T-cell (primary cell): ENCODE measurements at regions not wholly inside any gene's neighbourhood (a gene's known extent, or its start where the extent isn't known, plus 50 kb on each side); places are given as distances from the start of the nearest gene placed in this dataset.

Experiments used
- ATAC-seq, 4 experiments: fragments of 200-7000 bp in 3 of 4; fragments of 150-1000 bp in 1 of 4; cut with Tn5 transposase; replicated peaks in 1 of 4; 1 replicate in 3 of 4; 2 replicates in 1 of 4; pipeline ENCODE4 v1.10.0; 2021; ENCODE audit warnings: moderate library complexity in 3 of 4, mild to moderate bottlenecking in 2 of 4, moderate number of reproducible peaks in 1 of 4
- CTCF ChIA-PET, 2 donors: fragments of 300-600 bp; sonication (Branson Sonifier 250); formaldehyde crosslinking; loops; one replicate each; lab custom pipeline; 2022; ENCODE audit warnings: antibody characterized with exemption in 2 of 2; lab: Charles Lee
- POLR2A ChIA-PET, 2 donors: fragments of 300-600 bp; sonication (Branson Sonifier 250); formaldehyde crosslinking; loops; one replicate each; lab custom pipeline; 2022; ENCODE audit warnings: antibody characterized with exemption in 2 of 2; lab: Charles Lee
- DNase-seq, 35 experiments: peaks; one replicate each; pipeline versions ENCODE4 v3.0.0 to v3.0.0-alpha.2; 2013 to 2023
- H3K27ac ChIP-seq: one replicate; pipeline ENCODE4 v1.5.1; 2013; ENCODE audit warnings: low read length
- H3K27me3 ChIP-seq, 2 experiments: replicated peaks in 1 of 2; 1 replicate in 1 of 2; 2 replicates in 1 of 2; pipeline versions ENCODE4 v1.6.1 to v1.7.0; 2013; ENCODE audit warnings: low read length in 1 of 2, mixed read lengths in 1 of 2; ENCODE audit not compliant: control insufficient read depth in 2 of 2, insufficient read depth in 2 of 2; ENCODE audit errors: extremely low read depth in 1 of 2
- H3K36me3 ChIP-seq, 2 donors: 1 replicate in 1 of 2; 2 replicates in 1 of 2; pipeline versions ENCODE4 v1.6.1 to v1.7.0; 2013; ENCODE audit warnings: low read length in 1 of 2; ENCODE audit not compliant: control insufficient read depth in 2 of 2, insufficient read depth in 1 of 2; ENCODE audit errors: extremely low read depth in 1 of 2
- H3K4me1 ChIP-seq, 2 experiments: 1 replicate in 1 of 2; 2 replicates in 1 of 2; pipeline versions ENCODE4 v1.6.1 to v1.7.0; 2013; ENCODE audit warnings: low read length in 2 of 2, mixed read lengths in 1 of 2; ENCODE audit not compliant: insufficient read depth in 2 of 2, control insufficient read depth in 1 of 2; ENCODE audit errors: extremely low read depth in 1 of 2
- H3K4me3 ChIP-seq, 2 donors: 1 replicate in 1 of 2; 2 replicates in 1 of 2; pipeline versions ENCODE4 v1.5.1 to v1.7.0; 2013; ENCODE audit warnings: mild to moderate bottlenecking in 2 of 2, low read length in 1 of 2, moderate library complexity in 1 of 2; ENCODE audit not compliant: control insufficient read depth in 1 of 2; ENCODE audit errors: extremely low read depth in 1 of 2
- H3K9me3 ChIP-seq: 2 replicates; pipeline ENCODE4 v1.7.0; 2013
- H3K27ac Mint-ChIP-seq, 2 donors: one replicate each; pipeline ENCODE4 v1.8.0; 2020 to 2021; ENCODE audit warnings: mild to moderate bottlenecking in 2 of 2, mixed read lengths in 2 of 2
- H3K27me3 Mint-ChIP-seq, 2 donors: one replicate each; pipeline ENCODE4 v1.8.0; 2021 to 2022; ENCODE audit warnings: mixed read lengths in 2 of 2
- H3K36me3 Mint-ChIP-seq: one replicate; pipeline ENCODE4 v1.8.0; 2021; ENCODE audit warnings: mixed read lengths
- H3K4me1 Mint-ChIP-seq, 3 donors: one replicate each; pipeline ENCODE4 v1.8.0; 2020 to 2022; ENCODE audit warnings: mixed read lengths in 3 of 3, mild to moderate bottlenecking in 1 of 3
- H3K4me3 Mint-ChIP-seq, 3 donors: one replicate each; pipeline ENCODE4 v1.8.0; 2020 to 2022; ENCODE audit warnings: mild to moderate bottlenecking in 3 of 3, mixed read lengths in 3 of 3, moderate library complexity in 3 of 3
- H3K9me3 Mint-ChIP-seq, 3 donors: one replicate each; pipeline ENCODE4 v1.8.0; 2020 to 2022; ENCODE audit warnings: mixed read lengths in 3 of 3
- WGBS: methylation state at CpG from one replicate; pipeline ENCODE4 v1.1.5; 2013; ENCODE audit warnings: missing lambda C conversion rate; ENCODE audit not compliant: insufficient coverage; 5-methylcytosine and 5-hydroxymethylcytosine counted together

DNA sequence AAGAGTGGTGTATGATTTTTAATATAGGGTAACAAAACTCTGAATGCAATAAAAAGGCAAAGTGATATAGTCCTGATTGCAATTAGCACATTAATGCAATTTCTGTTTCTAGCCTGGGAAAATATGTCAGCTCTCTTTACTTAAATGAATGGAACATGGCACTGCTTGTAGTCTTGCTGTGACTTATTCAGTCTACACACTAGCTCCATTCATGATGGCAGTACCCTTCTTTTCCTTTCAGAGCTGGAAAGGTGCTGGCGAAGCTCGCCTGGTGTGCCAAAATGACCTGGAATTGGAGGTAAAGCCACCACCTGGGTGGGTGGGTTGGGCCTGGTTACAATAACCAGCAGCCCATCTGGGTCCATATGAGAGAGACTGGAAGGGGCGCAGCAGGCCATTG, 85.3 kb downstream of the ZNF365 start:
- CTCF ChIA-PET, result no interaction called here
- H3K9me3 Mint-ChIP-seq, result no peaks in the 10 kb centered on the region
- no peaks in the 10 kb centered on the region for H3K36me3 Mint-ChIP-seq
- no peak overlapping the region for H3K4me3 ChIP-seq
- H3K4me1 Mint-ChIP-seq, result peaks cover 0 to 22% (median 3%) of the 10 kb centered on the region in 3 donors
- DNase-seq, result no peak
- POLR2A ChIA-PET, result no interaction called here
- peaks cover 0 to 15% of the 10 kb centered on the region in 2 experiments for H3K4me1 ChIP-seq
- H3K27me3 Mint-ChIP-seq, result peaks cover 0 to 4% of the 10 kb centered on the region in 2 donors
- H3K27ac Mint-ChIP-seq, result no peak overlapping the region
- no peak overlapping the region for H3K4me3 Mint-ChIP-seq
- H3K27me3 ChIP-seq, result no peaks in the 10 kb centered on the region
- no peak for ATAC-seq
- WGBS, result no CpG with 5 or more reads among the region's 3 CpGs
- no peak overlapping the region for H3K27ac ChIP-seq
- H3K36me3 ChIP-seq, result no peaks in the 10 kb centered on the region
- no peaks in the 10 kb centered on the region for H3K9me3 ChIP-seq

DNA sequence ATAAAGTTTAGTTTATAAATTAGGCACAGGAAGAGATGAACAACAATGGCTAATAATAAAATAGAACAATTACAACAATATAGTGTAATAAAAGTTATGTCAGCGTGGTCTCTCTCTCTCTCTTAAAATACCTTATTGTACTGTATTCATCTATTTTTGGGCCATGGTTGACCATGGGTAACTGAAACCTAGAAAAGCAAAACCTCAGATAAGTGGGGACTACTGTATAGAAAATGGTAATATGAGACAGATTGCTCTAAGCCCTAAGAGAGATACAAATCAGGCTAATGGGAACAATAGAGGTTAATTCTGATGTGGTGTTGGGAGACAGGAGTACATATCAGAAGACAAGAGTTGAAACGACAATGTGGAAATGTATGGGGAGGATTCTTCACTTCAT, 86.2 kb downstream of the ZNF365 start:
- H3K4me1 Mint-ChIP-seq, result peaks cover 0 to 22% (median 3%) of the 10 kb centered on the region in 3 donors
- H3K27ac ChIP-seq, result no peak overlapping the region
- ChIA-PET POLR2A (no interaction called here), CTCF (no interaction called here)
- no peak overlapping the region for H3K27ac Mint-ChIP-seq
- peaks cover 0 to 15% of the 10 kb centered on the region in 2 experiments for H3K4me1 ChIP-seq
- no peak for DNase-seq
- peaks cover 0 to 2% of the 10 kb centered on the region in 2 experiments for H3K27me3 ChIP-seq
- ATAC-seq, result no peak
- no peaks in the 10 kb centered on the region for H3K36me3 ChIP-seq
- H3K27me3 Mint-ChIP-seq, result peaks cover 0 to 4% of the 10 kb centered on the region in 2 donors
- 90% methylated on average over 1 of the region's 2 CpGs for WGBS
- H3K4me3 ChIP-seq, result no peak overlapping the region
- no peaks in the 10 kb centered on the region for H3K9me3 ChIP-seq
- no peak overlapping the region for H3K4me3 Mint-ChIP-seq
- H3K36me3 Mint-ChIP-seq, result no peaks in the 10 kb centered on the region
- no peaks in the 10 kb centered on the region for H3K9me3 Mint-ChIP-seq

DNA sequence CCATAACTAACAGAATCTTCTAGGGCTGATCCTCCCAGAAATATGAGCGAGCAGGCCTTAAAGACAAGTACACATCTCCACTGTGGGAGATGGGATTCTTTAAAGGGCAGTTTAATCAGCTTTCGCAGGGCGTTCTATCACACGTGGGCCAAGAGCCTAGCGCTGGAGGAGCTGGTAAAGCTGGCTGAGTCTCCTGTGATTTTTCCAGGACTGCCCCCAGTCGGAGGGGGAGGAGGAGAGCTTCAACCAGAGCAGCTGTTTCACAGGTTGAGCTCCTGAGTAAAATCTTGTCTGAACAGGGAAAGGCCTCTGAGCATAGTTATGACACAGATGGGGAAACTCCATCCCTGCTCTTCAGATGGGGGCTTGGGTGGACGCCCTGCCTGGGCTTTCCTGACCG, 87.0 kb downstream of the ZNF365 start:
- H3K4me1 ChIP-seq, result peaks cover 0 to 15% of the 10 kb centered on the region in 2 experiments
- H3K27me3 Mint-ChIP-seq, result peaks cover 0 to 4% of the 10 kb centered on the region in 2 donors
- no peak overlapping the region for H3K27ac Mint-ChIP-seq
- ATAC-seq, result no peak
- H3K4me3 Mint-ChIP-seq, result no peak overlapping the region
- H3K4me3 ChIP-seq, result no peak overlapping the region
- CTCF ChIA-PET, result no interaction called here
- no peaks in the 10 kb centered on the region for H3K9me3 Mint-ChIP-seq
- DNase-seq, result no peak
- no peaks in the 10 kb centered on the region for H3K9me3 ChIP-seq
- POLR2A ChIA-PET, result no interaction called here
- peaks cover 0 to 21% (median 3%) of the 10 kb centered on the region in 3 donors for H3K4me1 Mint-ChIP-seq
- 94% methylated on average over 7 of the region's 8 CpGs for WGBS
- H3K27me3 ChIP-seq, result peaks cover 0 to 3% of the 10 kb centered on the region in 2 experiments
- H3K36me3 ChIP-seq, result no peaks in the 10 kb centered on the region
- H3K36me3 Mint-ChIP-seq, result no peaks in the 10 kb centered on the region
- H3K27ac ChIP-seq, result no peak overlapping the region

DNA sequence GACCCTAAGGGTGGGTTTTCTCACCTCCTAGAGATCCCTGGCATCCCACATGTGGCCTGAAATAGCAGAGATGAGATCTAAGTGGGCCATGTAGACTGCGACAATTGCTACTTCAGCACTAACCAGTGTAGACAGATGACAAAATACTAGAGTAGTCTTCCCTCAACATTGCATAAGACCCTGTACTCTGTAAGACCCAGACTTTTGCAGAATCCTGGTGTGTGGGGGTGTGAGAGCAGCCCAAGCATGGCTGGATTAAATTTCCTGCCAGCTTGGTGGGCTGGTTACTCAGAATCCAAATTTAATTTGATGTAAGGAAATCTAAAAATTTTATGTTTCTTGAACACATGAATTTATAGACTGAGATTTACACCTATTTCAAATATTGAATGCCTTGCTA, 88.3 kb downstream of the ZNF365 start:
- CTCF ChIA-PET, result interaction anchor here in 1 of 2 donors (0.7 kb wide), 1 partner anchor 11 kb away, joined by 3 read pairs; no protein-coding TSS in a partner anchor

DNA sequence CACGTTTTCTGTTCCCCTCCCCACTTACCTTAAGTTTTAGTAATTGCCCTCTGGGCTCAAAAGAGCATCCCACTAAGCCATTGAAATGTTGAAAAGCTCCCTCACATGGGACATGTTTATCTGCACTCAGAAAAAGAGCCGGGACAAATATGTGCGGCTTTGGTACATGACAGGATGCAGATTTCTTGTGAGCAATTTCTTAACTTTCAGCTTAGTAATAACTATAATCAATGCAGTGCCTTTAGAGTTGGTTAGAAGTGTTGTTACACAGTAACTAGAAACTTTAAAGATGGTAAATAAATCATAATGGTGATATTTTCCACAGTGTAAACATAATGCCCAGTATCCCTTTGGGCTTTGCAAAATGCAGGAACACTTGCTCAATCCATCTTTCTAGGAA, 89.2 kb downstream of the ZNF365 start:
- H3K27me3 ChIP-seq, result peaks cover 0 to 3% of the 10 kb centered on the region in 2 experiments
- CTCF ChIA-PET, result interaction anchor here (0.6 to 0.7 kb wide), 2 partner anchors 10 to 21 kb away, joined by 3 read pairs; no protein-coding TSS in a partner anchor
- no peak overlapping the region for H3K27ac Mint-ChIP-seq
- H3K9me3 Mint-ChIP-seq, result no peaks in the 10 kb centered on the region
- H3K4me3 ChIP-seq, result no peak overlapping the region
- H3K36me3 Mint-ChIP-seq, result no peaks in the 10 kb centered on the region
- peaks cover 0 to 4% of the 10 kb centered on the region in 2 donors for H3K27me3 Mint-ChIP-seq
- H3K27ac ChIP-seq, result no peak overlapping the region
- H3K4me3 Mint-ChIP-seq, result no peak overlapping the region
- no peaks in the 10 kb centered on the region for H3K4me1 ChIP-seq
- H3K4me1 Mint-ChIP-seq, result no peaks in the 10 kb centered on the region
- no peaks in the 10 kb centered on the region for H3K9me3 ChIP-seq
- 67% methylated on average over 1 of the region's 3 CpGs for WGBS
- no peak for ATAC-seq
- POLR2A ChIA-PET, result no interaction called here
- no peaks in the 10 kb centered on the region for H3K36me3 ChIP-seq
- no peak for DNase-seq

More for the DNA sequence above, 88.3 kb downstream of the ZNF365 start:
- no peaks in the 10 kb centered on the region for H3K36me3 Mint-ChIP-seq
- POLR2A ChIA-PET, result no interaction called here
- Histone ChIP-seq H3K27ac (no peak overlapping the region), H3K4me1 (peaks cover 0 to 6% of the 10 kb centered on the region in 2 experiments), H3K4me3 (no peak overlapping the region), H3K9me3 (no peaks in the 10 kb centered on the region), H3K36me3 (no peaks in the 10 kb centered on the region), H3K27me3 (peaks cover 0 to 3% of the 10 kb centered on the region in 2 experiments)
- no CpG with 5 or more reads among the region's 1 CpG for WGBS
- no peak overlapping the region for H3K27ac Mint-ChIP-seq
- H3K4me1 Mint-ChIP-seq, result peaks cover 0 to 8% (median 3%) of the 10 kb centered on the region in 3 donors
- no peak overlapping the region for H3K4me3 Mint-ChIP-seq
- H3K27me3 Mint-ChIP-seq, result peaks cover 0 to 4% of the 10 kb centered on the region in 2 donors
- no peaks in the 10 kb centered on the region for H3K9me3 Mint-ChIP-seq
- DNase-seq (no peak), ATAC-seq (no peak)

DNA sequence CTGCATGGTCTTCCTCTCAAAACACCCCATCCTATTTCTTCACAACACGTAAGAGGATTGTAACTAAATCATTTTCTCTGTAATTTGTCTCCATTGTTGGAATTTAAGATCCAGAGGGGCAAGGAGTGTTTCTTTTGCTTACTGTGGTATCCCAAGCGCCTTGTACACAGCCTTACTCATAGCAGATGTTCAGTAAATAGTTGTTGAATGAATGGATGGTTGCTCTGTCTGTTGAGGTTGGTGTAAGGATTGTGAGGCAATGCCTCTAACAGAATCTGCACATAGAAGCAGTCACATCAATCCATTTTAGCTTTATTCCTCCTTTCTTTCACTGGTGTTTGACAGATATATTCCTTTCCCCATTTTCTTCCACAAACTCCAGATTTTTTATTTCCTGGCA, 90.1 kb downstream of the ZNF365 start:
- Mint-ChIP-seq H3K9me3 (no peaks in the 10 kb centered on the region), H3K4me1 (no peaks in the 10 kb centered on the region), H3K4me3 (no peak overlapping the region), H3K27ac (no peak overlapping the region), H3K36me3 (no peaks in the 10 kb centered on the region), H3K27me3 (peaks cover 0 to 4% of the 10 kb centered on the region in 2 donors)
- no CpG with 5 or more reads among the region's 2 CpGs for WGBS
- no peak for ATAC-seq
- no peak overlapping the region for H3K27ac ChIP-seq
- no peak overlapping the region for H3K4me3 ChIP-seq
- H3K4me1 ChIP-seq, result no peaks in the 10 kb centered on the region
- H3K9me3 ChIP-seq, result no peaks in the 10 kb centered on the region
- no peak for DNase-seq
- H3K36me3 ChIP-seq, result no peaks in the 10 kb centered on the region
- ChIA-PET POLR2A (interaction anchor here in 1 of 2 donors (0.6 kb wide), 1 partner anchor 9 kb away, joined by 3 read pairs; no protein-coding TSS in a partner anchor), CTCF (no interaction called here)
- H3K27me3 ChIP-seq, result peaks cover 0 to 3% of the 10 kb centered on the region in 2 experiments
